Effector memory CD8-positive, alpha-beta T cell (primary cell): ENCODE measurements at regions not wholly inside any gene's neighbourhood (a gene's known extent, or its start where the extent isn't known, plus 50 kb on each side); places are given as distances from the start of the nearest gene placed in this dataset.
"Not testable (repeated sequence)": the region's sequence is repeated elsewhere in the genome, so short reads cannot be mapped to it uniquely, and the experiment has no call there.

Experiments used
- ATAC-seq: fragments of 150-1000 bp; cut with Tn5 transposase; replicated peaks from 2 replicates; pipeline ENCODE4 v1.10.0; 2021; ENCODE audit warnings: mild to moderate bottlenecking, moderate library complexity
- DNase-seq, 3 experiments: peaks; one replicate each; pipeline ENCODE4 v3.0.0; 2021
- H3K27ac Mint-ChIP-seq, 2 donors: one replicate each; pipeline ENCODE4 v1.8.0; 2022; ENCODE audit warnings: mild to moderate bottlenecking in 2 of 2, mixed read lengths in 2 of 2, moderate library complexity in 2 of 2
- H3K27me3 Mint-ChIP-seq, 2 donors: one replicate each; pipeline ENCODE4 v1.8.0; 2022; ENCODE audit warnings: mixed read lengths in 2 of 2
- H3K36me3 Mint-ChIP-seq: one replicate; pipeline ENCODE4 v1.8.0; 2022; ENCODE audit warnings: mild to moderate bottlenecking, moderate library complexity, mixed read lengths; ENCODE audit not compliant: insufficient read depth
- H3K4me1 Mint-ChIP-seq, 2 donors: one replicate each; pipeline ENCODE4 v1.8.0; 2022; ENCODE audit warnings: low read depth in 2 of 2, mixed read lengths in 2 of 2
- H3K4me3 Mint-ChIP-seq, 2 donors: one replicate each; pipeline ENCODE4 v1.8.0; 2022; ENCODE audit warnings: mild to moderate bottlenecking in 2 of 2, mixed read lengths in 2 of 2, moderate library complexity in 2 of 2
- H3K9me3 Mint-ChIP-seq, 2 donors: one replicate each; pipeline ENCODE4 v1.8.0; 2022; ENCODE audit warnings: mixed read lengths in 2 of 2

DNA sequence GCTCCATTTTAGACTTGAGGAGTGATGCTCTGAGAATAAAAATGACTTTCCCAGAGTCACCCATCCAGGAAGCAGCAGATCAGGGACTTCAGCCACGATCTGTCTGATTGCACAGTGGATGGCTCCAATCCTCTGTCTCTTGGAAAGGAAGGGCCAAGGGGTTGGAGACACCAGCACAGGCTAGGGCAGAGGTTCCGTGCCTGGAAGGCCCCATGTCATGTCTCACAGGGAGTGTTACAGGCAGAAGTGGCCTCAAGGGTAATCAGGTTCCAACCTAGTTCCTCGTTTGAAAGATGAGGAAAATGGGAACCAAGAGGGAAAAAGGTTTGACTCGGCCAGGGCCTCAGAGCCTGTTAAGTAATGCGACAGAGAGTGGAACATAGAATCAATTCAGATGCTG lies 160.0 kb downstream of the EFNB1 start:
- no peaks in the 10 kb centered on the region for H3K9me3 Mint-ChIP-seq
- no peak for DNase-seq
- H3K4me1 Mint-ChIP-seq: no peaks in the 10 kb centered on the region
- H3K4me3 Mint-ChIP-seq: no peak overlapping the region
- no peaks in the 10 kb centered on the region for H3K36me3 Mint-ChIP-seq
- H3K27me3 Mint-ChIP-seq: no peaks in the 10 kb centered on the region
- no peak overlapping the region for H3K27ac Mint-ChIP-seq
- no peak for ATAC-seq

DNA sequence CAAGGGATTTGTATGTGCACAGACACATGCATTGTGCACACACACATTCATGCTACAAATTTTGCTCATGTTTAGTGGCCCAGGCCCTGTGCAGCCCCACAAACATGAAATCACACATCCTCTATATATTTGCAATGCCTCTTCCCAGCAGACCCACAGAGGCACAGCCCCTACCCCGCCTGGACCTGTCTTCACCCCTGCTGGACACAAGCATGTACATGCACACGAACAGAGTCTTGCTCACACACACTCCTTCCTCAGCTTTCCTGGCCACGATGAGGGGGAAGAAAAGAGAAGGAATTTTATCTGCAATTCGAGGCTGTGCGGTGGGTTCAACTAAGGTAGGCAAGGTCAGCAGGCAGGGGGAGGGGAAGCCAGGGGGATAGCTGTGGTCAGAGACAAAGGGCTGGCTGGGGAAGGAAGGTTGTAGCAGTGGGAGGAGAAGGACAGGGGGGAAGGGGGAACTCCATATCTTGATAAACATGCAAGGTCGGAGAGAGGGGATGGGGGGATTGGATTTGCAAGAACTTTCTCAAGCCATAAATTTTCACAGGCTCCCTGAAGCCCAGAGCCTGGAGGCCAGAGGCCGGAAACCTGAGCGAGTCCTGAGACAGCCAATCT lies 156.4 kb downstream of the EFNB1 start:
- ATAC-seq: no peak
- no peaks in the 10 kb centered on the region for H3K9me3 Mint-ChIP-seq
- no peak for DNase-seq
- no peaks in the 10 kb centered on the region for H3K27me3 Mint-ChIP-seq
- no peak overlapping the region for H3K27ac Mint-ChIP-seq
- no peaks in the 10 kb centered on the region for H3K4me1 Mint-ChIP-seq
- no peaks in the 10 kb centered on the region for H3K36me3 Mint-ChIP-seq
- H3K4me3 Mint-ChIP-seq: no peak overlapping the region

DNA sequence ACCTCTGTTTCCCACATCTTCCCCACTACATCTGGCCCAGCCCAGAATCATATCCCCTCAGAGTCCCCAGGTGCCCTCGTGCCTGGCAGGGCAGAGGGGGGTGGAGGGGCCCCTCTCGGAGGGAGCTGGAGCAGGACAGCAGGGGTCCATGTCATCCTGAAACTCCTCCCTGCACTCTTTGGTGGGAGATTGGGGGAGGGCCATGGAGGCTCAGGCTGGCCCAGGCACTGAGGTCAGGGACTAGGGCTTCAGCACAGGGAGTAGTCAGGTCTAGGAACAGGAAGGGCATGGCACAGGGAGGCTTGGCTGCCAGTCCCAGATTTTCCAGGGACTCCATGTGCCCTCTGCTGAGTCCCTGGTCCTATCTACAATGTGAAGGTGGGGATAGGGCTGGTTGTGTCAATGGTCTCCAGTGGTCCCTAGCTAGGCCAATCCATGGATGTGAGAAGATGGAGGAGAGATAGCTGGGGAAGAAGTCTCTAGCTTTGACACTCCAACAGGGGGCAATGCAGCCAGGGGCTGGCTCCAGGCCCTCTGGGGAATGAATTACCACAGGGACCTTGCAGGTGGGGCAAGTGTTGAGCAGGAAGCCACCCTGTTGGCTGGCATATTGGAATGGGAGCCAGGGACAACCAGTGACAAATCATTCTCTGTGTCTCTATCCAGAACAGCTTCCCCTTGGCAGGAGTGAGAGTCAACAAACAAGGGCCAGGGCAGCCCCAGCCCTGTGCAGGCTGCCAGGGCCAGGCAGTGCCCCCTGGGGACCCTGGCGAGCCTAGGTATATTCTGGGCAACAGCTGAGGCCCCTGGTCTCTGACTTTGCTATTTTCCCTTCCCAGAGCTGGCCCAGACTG lies 154.4 kb downstream of the EFNB1 start:
- DNase-seq: no peak
- no peaks in the 10 kb centered on the region for H3K36me3 Mint-ChIP-seq
- no peak for ATAC-seq
- no peaks in the 10 kb centered on the region for H3K9me3 Mint-ChIP-seq
- H3K27ac Mint-ChIP-seq: no peak overlapping the region
- no peaks in the 10 kb centered on the region for H3K27me3 Mint-ChIP-seq
- no peaks in the 10 kb centered on the region for H3K4me1 Mint-ChIP-seq
- H3K4me3 Mint-ChIP-seq: no peak overlapping the region

DNA sequence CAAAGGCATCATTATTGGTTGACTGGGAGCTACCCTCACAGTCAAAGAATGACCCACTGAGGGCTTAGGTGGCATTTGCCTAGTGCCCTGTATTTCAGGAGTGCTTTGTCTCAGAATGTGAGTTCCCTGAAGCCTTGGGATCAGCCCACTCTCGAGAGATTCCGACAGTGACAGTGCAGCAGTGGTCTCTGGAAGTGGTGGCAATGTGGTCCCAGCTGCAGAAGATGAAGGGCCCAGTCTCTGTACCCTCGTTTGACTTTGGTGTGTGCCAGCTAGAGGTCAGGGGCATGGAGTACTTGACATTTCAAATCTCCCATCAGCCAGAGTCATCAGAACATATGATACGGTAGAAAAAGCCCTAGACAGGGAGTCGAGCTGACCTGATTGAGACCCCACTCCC lies 153.7 kb downstream of the EFNB1 start:
- Mint-ChIP-seq H3K27ac (no peak overlapping the region), H3K36me3 (no peaks in the 10 kb centered on the region), H3K4me1 (no peaks in the 10 kb centered on the region), H3K4me3 (no peak overlapping the region), H3K27me3 (no peaks in the 10 kb centered on the region), H3K9me3 (no peaks in the 10 kb centered on the region)
- ATAC-seq: no peak
- no peak for DNase-seq

DNA sequence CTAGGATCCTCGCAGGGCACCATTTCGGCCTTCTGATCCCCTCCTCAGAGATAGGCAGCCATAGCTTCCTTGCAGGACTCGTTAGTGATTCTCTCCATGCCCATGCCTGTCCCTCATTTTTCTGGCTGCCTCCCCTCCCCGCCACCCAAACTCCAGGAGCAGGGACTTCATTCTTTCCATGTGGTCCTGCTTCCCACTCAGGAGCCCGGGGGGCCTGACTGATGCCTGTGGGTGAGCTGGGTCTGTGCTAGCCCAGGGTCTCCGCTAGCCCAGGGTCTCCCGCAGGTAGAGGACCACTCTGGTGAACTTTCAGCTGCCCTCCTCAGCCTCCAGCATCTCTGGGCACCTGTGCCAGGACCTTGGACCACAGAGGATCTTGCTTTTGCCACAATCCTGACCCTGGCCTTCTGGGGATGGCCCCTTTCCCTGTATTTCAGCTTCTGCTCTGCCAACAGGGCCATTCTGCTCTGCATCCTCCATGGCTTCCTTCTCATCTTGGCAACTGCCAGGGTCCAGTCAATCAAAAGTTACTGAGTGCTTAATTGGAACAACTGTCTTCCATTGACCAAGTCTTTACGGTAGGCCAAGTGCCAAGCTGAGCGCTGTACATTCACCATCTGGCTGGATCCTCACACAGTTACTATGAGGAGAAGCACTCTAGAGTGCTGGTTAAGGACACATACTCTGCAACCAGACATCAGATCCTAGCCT lies 152.2 kb downstream of the EFNB1 start:
- no peak overlapping the region for H3K4me3 Mint-ChIP-seq
- no peak overlapping the region for H3K27ac Mint-ChIP-seq
- DNase-seq: no peak
- H3K4me1 Mint-ChIP-seq: no peaks in the 10 kb centered on the region
- no peak for ATAC-seq
- H3K36me3 Mint-ChIP-seq: no peaks in the 10 kb centered on the region
- no peaks in the 10 kb centered on the region for H3K9me3 Mint-ChIP-seq
- no peaks in the 10 kb centered on the region for H3K27me3 Mint-ChIP-seq

DNA sequence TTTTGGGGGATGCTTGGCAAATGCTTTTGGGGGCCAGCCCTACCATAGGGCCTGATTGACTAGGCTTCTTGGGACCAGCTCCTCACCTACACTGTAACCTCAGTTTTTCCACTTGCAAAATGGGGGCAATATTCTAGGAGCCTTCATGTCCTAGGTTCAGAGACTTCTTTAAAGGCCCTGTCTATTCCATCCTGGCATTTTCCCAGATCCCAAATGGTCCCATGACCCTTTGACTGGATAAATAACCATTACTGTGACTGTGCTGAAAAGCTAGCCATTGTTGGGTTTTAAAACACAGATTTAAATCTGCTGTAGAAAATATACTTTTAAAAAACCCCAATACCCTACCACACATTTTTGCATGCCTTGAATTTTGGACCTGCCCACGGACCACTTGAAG lies 149.8 kb downstream of the EFNB1 start:
- Mint-ChIP-seq H3K4me3 (no peak overlapping the region), H3K27ac (no peak overlapping the region), H3K9me3 (no peaks in the 10 kb centered on the region), H3K4me1 (peaks cover 0 to 4% of the 10 kb centered on the region in 2 donors), H3K27me3 (no peaks in the 10 kb centered on the region), H3K36me3 (no peaks in the 10 kb centered on the region)
- ATAC-seq (no peak), DNase-seq (no peak)

DNA sequence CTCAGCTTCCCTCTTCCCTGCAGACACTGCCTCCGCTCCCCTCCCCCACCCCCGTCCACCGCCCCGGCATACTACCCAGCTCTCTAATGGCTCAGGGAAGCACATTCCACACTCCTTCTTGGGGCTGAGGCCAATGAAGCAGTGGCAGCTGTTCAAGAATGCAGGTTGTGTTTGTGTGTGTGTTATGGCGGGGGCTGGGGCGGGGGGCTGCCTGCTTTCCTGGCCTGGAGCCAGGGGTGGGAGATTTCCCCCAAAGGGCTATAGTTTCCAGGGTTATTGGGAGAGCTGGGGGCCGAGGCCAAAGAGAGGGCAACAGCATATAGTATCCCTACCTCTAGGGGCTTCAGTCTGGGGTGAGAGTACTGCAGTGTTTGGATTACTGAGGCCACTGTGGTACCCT lies 149.4 kb downstream of the EFNB1 start:
- Mint-ChIP-seq H3K27me3 (no peaks in the 10 kb centered on the region), H3K9me3 (no peaks in the 10 kb centered on the region), H3K4me3 (no peak overlapping the region), H3K27ac (no peak overlapping the region), H3K36me3 (no peaks in the 10 kb centered on the region), H3K4me1 (peaks cover 0 to 4% of the 10 kb centered on the region in 2 donors)
- no peak for ATAC-seq
- no peak for DNase-seq

DNA sequence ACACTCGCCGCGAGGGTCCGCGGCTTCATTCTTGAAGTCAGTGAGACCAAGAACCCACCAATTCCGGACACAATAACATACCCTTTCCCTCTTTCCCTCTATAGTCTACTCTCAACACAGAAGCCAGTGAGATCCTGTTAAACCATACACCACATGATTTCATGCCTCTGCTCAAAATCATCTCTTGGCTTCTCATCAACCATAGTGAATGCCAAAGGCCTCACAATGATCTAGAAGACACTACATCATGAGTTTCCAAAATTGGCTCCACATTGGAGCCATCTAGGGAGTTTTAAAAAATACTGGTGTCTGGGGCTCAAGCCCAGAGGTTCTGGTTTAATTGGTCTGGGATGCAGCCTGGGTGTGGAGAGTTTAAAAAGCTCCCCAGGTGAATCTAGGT lies 124.5 kb downstream of the EFNB1 start:
- no peak for DNase-seq
- Mint-ChIP-seq H3K4me1 (no peaks in the 10 kb centered on the region), H3K36me3 (no peaks in the 10 kb centered on the region), H3K27me3 (no peaks in the 10 kb centered on the region), H3K27ac (no peak overlapping the region), H3K4me3 (no peak overlapping the region), H3K9me3 (no peaks in the 10 kb centered on the region)
- no peak for ATAC-seq

- H3K36me3 Mint-ChIP-seq, H3K4me3 Mint-ChIP-seq, DNase-seq, H3K4me1 Mint-ChIP-seq, H3K27me3 Mint-ChIP-seq, H3K9me3 Mint-ChIP-seq, ATAC-seq, H3K27ac Mint-ChIP-seq: not testable (repeated sequence)
These were observed 123.3 kb downstream of the EFNB1 start for GRCh38 chrX:68951942-68952619.

DNA sequence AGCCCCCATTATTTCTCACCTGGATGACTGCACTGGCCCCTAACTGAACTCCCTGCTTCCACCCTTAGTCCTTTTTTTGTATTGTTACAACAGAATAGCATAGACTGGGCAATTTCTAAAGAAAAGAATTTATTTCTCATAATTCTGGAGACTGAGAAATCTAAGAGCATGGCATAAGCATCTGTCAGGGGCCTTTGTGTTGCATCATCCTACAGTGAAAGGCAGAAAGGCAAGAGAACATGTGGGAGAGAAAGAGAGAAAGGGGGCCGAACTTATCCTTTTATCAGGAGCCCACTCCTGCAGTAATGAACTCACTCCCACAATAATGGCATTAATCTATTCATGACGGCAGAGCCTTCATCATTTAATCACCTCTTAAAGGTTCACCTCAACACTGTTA lies 122.1 kb downstream of the EFNB1 start:
- ATAC-seq: no peak
- H3K27me3 Mint-ChIP-seq: peaks cover 0 to 5% of the 10 kb centered on the region in 2 donors

DNA sequence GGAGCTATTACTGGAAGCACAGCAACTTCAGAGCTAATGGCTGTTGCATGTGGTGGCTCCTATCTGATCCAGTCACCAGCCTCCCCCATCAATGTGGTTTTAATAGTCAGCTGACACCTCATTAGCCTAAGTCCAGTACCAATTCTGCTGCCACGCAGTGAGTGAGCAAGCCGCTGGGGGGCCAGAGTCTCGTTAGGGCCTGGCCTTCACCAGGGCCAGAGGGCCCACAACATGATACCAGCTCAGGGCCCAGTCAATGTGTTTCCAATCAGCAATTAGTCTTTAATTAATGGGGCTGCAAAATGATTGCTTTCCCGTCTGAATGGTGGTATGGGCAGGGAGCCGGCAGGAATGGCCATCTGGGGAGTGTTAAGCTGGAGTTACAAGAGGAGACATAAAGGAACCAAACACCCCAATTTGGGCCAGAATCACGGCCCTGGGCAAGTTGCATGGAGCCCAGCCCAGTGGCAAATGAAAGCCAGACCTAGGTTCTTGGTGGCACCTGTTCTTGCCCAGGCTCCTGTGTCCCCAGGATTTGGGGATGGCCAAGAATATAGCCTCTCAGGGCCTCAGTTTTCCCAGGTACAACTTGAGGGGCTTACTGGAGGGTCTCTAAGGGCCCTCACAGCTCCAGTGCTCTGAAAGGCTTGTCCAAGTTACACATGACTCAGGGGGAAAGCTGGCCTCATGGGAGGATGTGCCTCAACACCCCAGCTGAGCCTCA lies 119.2 kb downstream of the EFNB1 start:
- DNase-seq (no peak), ATAC-seq (no peak)
- no peaks in the 10 kb centered on the region for H3K9me3 Mint-ChIP-seq
- H3K36me3 Mint-ChIP-seq: no peaks in the 10 kb centered on the region
- H3K4me3 Mint-ChIP-seq: no peak overlapping the region
- H3K27me3 Mint-ChIP-seq: peaks cover 0 to 5% of the 10 kb centered on the region in 2 donors
- no peak overlapping the region for H3K27ac Mint-ChIP-seq
- no peaks in the 10 kb centered on the region for H3K4me1 Mint-ChIP-seq

More for the DNA sequence above, 122.1 kb downstream of the EFNB1 start:
- Mint-ChIP-seq H3K9me3 (no peaks in the 10 kb centered on the region), H3K36me3 (no peaks in the 10 kb centered on the region), H3K4me1 (no peaks in the 10 kb centered on the region), H3K27ac (no peak overlapping the region), H3K4me3 (no peak overlapping the region)
- DNase-seq: no peak

DNA sequence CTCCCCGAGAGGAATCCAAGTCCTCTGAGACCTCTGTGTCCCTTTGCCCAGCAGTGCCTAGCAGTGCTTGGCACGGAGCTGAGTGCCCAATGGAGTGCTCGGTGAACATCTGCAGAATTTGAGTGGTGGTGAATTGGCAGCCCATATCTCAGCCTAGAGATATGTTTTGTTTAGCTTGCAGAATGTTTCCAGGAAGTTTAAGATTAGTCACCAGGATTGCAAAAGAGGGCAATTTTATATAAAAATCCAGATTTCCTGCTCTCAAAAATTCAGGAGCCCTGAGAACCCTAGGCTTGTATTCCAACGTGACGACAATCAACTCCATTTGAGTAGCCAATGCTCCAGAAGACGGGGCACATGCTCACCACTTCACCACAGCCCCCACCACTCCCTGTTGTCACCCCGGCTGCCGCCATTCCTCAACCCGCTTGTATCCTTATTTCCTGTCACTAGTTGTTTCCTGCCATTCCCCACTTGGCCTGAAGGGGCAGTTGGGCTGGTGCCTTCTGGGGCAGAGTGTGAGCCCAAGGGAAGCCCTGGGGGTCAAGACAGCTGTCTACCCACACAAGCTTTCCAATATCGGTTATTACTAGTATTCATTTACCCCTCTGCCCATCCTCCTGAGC lies 116.9 kb downstream of the EFNB1 start:
- ATAC-seq (no peak), DNase-seq (no peak)
- Mint-ChIP-seq H3K9me3 (no peaks in the 10 kb centered on the region), H3K4me1 (no peaks in the 10 kb centered on the region), H3K27ac (no peak overlapping the region), H3K4me3 (no peak overlapping the region), H3K27me3 (peaks cover 0 to 5% of the 10 kb centered on the region in 2 donors), H3K36me3 (peaks cover 2% of the 10 kb centered on the region)
